Stimulated activated CD4-positive, alpha-beta T cell treated with anti-CD3 and anti-CD28 coated beads, Interleukin-1b, Interleukin-23, amount 100 ng/mL, for 1 hour (primary cell): ENCODE measurements at regions not wholly inside any gene's neighbourhood (a gene's known extent, or its start where the extent isn't known, plus 50 kb on each side); places are given as distances from the start of the nearest gene placed in this dataset.

Experiments used
- DNase-seq, 2 donors: peaks; one replicate each; pipeline ENCODE4 v3.0.0-alpha.2; 2020; ENCODE audit warnings: low read depth in 2 of 2

DNA sequence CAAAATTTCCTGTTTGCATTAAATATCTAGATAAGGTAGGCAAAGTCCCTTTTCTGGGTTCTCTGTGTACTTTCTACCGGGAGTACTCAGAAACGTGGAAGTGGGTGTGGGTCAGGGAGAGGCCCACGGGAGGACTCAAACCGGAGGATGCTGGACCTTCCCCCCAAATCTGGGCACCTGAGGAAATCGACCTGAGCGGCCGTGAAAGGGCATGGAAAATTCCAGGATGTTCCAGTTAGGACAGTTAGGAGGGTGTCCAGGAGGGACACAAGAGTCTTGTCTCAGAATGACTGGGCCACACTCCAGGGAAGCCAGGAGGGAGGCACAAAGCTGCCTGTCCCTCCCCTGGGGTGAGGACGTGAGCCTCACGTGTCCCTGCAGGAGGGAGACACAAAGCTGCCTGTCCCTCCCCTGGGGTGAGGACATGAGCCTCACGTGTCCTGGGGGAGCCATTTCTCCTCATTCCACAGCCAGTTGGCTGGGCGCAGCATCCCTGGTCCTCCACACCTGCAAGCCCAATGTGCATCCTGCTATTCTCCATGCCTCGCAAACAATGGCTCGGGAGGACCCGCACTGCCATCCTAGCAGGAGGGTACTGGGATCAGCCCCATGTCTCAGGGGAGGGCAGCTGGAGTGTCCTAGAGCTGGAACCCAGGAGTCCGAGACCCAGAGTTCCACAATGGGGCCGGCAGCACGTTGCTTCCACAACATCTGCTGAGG lies 190.5 kb upstream of the PPP2R2D start:
- DNase-seq = no peak

DNA sequence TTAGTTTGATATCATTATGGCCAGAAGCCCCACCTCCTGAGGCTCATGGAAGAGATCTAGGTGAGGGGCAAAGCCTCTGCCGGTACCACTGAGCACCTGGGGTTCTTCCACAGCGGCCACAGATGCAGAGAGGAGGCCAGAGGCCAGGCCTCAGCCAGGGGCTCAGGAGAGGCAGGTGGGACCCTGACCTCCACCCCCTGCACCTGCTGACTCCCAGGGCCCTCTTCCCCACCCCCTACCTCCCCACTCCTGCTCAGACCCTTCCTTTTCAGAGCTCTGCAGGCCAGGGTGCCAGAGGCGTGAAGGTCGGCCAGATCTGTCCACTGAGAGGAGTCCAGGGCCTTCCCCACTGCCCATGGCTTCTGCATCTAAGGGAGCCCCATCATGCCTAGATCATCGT lies 178.7 kb upstream of the PPP2R2D start:
- DNase-seq = no peak

DNA sequence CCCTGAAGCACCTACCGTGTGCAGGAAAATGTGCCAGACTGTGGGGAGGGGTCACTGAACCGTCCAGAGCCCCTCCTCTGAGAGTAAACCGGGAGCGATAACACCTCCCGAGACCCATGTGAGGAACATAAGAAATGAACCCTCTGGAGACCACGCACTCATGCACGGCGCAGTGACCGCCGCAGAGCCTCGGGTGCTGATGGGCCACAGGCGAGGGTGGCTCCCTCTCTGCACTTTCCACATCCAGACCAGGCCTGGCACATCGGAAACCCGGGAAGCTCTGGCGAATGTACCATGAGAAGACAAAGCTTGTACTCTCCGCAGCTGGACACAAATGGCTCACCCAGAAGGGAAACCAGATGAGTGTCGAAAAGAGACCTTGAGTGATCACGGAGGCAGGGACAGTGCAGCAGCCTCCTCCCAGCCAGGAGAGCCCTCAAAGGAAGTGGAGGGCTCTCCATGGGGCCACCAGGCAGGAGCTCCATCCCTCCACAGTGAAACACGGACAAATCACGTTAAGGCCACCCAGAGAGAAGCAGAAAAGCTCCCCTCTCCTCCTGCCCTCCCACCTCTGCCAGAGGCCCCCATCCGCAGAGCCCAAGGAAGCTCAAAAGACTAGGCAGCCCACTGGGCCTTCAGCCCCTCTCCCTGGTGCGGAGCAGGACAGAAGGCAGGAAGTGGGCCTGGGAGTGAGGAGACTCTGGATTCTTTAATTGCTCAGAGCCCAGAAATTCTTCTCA lies 178.1 kb upstream of the PPP2R2D start:
- no peak for DNase-seq

DNA sequence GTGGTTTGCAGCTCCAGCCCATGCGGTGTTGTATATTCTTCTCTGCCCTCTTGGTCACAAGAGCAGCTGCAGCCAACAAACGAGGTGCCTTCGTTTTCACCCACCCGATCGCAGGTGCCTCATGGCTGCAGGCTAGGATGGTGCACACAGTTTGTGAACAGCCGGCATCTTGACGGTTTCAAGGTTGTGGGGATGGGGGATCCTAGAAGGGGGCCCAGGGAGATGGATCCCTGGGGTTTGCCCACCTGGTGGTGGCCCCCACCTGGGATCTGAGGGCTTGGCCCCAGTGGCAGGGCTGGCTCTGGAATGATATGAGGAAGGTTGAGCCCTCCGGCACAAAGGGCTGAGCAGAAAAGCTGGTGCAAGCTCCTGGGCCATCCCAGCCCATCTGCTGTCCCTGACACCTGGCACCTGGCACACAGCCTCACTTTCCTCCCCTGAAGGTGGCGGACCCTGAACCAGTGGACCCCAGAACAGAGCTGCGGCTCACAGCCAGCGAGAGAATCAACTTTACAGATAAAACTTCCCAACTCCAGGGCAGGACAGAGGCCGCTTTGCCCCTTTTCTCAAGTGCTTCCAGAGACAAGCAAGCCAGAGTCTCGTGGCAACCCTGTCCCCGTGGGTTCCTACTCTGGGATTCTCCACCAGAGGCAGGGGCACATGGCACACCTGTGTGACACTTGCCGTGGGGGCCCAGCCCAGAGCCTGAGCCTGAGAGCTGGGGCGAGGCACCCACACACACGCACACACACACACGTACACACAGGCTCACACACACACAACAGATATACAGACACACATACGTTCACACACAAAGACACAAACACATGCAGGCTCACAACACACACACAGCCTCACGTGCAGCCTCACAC lies 177.3 kb upstream of the PPP2R2D start:
- no peak for DNase-seq

DNA sequence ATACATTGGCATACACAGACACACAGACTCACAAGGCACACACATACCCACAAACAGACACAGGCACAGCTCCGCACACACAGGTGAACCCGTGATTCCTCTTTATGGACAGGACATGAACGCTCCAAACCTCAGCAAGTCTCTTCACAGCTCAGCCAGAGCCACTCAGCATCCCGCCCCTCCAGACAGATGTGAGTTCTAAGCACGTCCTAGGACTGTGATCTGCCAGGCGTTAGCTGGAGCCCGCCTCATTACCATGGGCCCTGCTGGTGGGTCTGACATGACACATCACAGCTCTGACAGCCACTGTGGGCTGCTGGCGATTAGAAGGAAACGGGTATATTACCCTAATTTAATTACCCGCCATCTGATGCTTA lies 176.7 kb upstream of the PPP2R2D start:
- DNase-seq = no peak

DNA sequence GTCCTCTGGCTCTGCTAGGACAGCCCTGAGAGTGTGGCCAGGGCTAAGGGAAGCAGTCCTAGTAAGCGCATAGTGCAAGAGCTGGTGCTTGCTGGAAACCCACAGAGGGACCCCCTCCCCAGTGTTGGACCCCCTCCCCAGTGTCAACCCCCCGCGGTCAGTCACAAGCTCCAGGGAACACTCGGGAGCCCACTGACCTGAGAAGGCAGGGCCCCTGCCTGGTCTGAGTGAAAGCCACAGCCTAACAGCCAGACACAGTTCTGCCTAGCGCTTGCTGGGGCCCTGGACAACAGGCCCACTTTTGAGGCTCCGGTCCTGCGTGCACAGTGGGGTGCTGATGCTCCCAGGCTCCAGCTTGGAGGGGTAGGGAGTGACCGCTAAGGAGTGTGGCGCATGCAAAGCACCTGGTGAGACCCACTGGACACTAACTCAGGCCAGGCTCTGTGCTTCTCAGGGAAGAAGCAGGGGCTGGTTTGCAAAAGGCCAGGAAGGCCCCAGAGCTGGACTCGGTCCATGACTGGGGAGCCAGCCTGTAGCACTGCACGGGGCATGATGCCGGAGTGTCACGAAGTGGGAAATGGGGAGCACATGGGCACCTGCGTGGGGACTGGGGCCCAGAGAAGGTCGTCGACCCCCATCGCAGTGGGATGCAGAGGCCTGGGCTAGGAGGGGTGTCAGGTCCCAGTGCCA lies 175.8 kb upstream of the PPP2R2D start:
- DNase-seq = no peak

DNA sequence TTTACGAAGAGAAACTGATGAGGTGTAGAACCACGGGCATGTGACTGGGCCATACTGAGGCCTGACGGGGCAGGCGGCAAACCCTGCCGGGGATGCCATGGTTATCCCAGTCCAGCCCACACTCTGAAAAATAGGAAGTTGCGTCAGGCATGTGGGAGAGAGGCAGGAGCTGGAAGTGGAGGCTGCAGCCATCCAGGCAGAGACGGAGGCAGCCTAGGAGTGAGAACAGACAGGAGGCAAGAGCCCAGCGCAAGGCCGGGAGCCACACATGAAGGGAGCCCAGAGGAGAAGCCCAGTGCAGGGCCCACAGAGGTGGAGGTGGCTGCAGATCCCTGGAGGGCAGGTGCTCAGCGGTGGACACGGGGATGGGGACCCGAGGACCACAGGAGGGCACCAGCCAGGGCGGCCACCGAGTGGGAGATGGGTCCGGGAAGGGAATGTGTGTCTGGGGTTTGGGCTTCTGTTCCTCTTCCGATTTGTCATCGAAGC lies 175.2 kb upstream of the PPP2R2D start:
- DNase-seq = no peak

DNA sequence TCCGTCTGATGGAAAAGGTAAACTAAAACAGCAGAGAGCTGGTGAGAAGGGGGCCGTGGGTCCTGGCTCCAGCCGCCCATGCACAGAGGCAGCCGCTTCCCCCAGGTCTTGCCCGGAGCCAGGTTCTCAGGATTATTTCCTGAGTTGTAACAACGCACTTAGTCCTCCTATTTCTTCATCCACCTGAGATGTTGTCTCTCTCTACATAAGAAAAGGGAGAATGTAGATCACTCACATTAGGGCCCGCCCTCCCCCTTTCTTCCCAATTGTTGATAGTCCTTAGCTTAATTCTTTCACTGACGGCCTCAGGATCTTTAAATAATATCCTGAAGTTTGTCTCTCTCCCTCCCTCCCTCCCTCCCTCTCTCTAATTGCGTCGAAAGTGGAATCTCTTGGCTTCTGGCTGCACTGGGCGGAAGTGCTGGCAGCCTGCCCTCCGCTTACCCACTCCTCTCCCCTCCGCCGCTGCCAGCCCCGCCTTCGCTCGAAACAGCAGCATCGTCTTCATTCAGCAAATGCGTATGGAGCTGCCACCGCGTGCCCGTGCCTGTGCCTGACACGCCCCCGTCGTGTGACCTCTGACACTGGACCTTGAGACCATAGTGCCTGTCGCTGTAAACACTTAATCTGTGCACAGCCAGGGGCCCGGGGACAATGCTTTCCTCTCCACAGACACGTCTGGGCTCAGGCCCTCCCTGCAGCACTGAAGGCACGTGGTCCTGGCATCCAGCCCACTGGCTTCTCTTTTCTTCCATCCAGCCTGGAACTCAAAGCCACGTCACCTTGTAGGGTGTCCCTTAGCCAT lies 174.5 kb upstream of the PPP2R2D start:
- no peak for DNase-seq

DNA sequence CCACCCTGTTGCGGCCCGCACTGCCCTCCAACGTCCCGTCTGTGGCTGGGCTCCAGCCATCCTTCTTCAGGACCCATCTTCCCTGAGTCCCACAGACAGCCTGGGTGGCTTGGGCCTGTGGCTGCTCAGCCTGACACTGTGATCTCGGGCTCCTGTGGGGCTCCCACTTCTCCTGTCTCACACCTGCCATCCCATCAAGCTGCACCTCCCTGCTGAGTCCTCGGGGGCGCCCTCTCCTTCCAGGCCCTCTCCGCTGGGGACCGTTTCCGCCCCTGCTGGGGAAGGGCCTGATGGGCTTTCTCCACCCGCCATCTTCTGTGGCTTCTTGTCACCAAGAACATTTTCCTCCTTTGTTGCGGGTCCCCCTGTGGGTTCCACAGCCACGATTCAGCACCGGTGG lies 173.8 kb upstream of the PPP2R2D start:
- no peak for DNase-seq

DNA sequence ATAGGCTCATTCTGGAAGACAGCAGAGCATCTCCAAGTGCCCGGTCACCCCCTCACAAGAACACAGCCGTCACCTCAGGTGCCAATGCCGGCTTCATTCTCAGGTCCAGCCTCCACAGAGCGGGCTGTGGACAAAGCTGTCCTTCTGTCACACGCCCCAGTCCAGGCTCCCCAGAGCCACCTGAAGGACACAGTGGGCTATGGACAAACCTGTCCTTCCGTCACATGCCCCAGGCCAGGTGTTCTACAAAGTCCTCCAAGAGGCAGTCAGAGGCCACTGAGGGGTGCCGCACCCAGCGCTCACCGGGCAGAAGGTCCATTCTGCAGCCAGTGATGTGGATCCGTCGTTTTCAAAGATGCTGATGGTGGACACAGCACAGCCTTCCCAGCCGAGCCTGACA lies 173.2 kb upstream of the PPP2R2D start:
- no peak for DNase-seq

DNA sequence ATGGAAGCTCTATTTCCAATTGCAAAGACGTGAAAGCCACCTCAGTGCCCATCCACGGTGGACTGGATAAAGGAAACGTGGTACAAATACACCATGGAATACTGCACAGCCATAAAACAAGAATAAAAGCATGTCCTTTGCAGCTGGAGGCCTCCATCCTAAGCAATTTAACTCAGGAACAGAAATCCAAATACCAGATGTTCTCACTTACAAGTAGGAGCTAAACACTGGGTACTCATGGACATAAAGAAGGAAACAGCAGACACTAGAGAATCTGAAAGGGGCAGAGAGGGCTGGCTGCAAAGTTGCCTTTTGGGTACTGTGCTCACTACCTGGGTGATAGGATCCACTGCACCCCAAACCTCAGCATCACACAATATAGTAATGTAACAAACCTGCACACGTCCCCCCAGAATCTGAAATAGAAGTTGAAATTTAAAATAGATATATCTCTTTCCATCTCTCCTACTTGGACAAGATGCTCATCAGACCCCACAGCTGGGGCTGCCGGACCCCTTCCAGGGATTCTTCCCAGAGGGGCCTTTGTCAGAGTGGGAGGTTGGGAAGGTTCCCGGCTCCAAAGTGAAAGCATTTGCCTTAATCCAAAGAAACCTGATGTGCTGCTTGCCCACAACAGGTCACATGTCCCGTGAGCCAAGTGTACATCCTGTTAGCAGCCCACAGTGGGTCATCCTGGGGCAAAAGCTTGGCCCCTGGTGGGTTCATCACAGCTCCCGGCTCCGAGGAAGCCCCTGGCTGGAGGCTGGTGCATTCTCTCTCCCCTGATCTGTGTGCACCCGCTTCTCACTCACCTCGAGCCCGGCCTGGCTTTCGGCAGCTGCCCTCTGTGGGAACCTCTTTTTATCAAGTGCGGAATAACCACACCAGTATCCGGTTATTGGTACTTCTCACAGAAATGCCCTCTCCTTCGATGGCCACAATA lies 172.3 kb upstream of the PPP2R2D start:
- DNase-seq = no peak

DNA sequence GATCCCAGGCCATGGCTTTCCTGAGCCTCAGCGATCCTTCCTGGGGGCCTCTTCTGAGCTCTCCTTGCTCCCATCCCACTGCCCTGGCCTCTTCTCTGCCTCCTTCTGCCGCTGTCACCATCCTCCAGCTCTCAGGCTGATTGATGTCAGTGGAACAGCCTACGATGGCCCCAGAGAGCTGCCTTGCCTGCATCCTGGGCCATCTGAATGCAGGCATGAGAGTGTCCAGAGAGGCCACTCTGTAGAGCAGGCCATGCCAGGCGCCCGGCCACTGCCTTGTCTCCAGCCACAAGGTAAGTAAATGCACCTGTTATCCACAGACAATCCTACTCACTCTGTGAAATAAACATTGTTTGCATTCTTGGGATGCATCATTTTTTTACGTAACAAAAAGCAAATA lies 171.4 kb upstream of the PPP2R2D start:
- DNase-seq = no peak

DNA sequence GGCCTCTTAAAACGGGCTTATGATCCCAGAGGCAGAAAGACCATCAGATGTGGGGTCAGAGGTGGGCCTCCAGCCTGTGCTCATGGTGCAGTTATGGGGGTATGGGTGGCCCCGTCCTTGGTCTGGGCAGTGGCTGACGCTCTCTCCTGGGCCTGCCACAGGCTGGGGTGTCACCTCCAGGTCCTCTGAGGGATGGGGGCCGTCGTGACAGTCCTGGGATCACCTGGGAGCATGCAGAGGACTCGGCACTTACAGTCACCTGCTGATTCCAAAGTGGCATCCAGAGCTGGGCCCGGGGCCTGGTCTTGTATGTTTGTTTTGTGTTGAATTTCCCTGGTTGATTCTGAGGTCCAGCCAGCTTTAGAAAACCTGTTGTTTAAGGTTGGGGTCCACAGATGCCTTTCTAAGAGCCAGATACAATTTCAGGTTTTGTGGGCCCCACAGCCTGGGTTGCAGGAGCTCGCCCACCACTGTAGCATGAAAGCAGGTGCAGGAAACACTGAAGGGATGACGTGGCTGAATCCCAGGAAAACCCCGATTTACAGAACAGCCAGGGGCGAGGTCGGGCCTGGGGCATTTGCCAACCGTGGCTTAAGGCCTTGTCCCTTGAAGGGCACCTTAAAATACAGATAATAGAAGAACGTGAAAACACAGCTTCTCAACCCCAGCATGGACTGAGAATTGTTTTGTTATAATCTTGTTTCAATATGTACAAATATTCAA lies 170.7 kb upstream of the PPP2R2D start:
- DNase-seq = no peak

DNA sequence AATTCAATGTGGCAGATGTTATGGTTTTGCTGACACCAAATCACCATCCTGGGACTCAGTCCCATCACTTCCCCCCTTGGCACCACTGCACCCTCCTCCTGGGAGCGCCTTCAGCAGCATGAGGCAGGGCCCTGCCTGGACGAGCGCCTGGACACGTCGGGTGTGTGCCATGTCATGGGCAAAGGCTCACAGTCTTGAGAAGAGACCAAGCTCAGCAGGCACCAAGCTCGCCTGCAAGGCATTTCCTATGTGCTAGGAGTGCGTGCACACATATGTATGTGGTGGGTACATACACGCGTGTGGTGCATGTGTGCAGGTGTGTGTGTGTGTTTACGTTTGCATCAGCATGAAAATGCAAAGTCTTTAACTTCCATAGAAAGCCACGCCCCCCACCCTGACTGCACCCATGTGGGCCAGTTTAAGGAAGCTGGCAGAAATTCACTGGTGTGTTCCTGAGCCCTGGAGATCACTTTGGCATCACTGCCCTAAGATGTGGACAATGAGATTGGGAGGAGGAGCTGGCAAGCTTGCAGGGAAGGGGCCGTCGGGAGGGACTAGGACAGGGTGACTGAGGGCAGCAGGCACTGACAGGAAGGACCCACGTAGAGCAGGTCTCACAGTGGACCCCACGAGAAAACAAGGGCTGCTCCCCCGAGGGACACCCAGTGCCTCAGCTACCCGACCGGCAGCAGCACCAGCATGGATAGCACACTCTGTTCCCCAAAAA lies 169.9 kb upstream of the PPP2R2D start:
- no peak for DNase-seq

DNA sequence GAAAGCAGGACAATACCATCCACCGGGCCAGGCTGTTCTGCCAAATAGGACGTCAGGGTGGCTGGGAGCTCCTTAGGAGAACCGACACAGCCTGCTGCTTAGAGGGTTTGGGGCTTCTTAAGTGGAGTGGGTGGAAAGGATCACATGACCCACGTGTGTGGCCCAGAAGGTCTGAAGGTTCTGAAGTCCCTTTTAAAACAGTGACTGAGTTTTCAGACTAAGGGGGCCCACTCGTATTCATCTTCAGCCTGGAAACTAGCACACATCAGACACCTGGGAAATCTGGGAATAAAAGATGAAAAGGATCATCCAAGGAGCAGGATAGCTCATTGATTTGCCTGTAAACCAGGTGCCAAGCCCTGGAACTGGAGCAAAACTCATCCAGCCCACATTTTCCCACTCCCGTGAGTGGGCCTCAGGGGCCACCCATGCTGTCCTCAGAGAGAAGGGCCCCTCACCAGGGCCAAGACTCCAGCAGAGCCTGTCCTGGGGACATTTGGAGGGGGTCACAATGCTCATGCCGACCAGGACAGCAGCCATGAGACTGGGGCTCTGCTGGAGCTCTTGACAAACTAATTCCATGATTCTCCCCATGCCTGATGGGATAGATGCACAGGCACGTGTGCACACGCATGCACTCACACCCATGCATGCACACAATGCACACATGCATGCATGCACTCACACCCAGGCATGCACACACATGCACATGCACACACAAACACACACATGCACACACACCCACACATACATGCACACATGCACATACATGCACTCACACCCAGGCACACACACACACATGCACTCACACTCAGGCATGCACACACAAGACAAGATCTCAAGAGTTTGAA lies 168.8 kb upstream of the PPP2R2D start:
- DNase-seq = no peak

DNA sequence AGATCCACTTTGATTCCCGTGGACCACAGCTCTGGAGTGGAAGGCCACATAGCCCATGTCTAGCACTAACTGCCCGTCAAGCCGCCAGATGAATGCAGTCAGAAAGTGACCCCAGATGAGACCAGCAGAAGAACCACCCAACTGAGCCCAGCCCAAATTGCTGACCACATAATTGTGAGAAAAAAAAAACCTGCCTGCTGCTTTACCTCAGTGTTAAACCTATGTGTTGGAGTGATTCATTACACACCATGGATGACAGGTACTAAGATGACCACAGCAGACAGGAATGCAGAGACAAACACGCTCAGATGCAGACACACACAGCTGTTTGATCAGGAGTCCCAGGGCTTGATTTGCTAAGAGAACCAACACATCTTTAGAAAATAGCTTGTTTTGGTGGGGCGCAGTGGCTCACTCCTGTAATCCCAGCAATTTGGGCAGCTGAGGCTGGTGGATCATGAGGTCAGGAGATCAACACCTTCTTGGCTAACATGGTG lies 168.1 kb upstream of the PPP2R2D start:
- no peak for DNase-seq

DNA sequence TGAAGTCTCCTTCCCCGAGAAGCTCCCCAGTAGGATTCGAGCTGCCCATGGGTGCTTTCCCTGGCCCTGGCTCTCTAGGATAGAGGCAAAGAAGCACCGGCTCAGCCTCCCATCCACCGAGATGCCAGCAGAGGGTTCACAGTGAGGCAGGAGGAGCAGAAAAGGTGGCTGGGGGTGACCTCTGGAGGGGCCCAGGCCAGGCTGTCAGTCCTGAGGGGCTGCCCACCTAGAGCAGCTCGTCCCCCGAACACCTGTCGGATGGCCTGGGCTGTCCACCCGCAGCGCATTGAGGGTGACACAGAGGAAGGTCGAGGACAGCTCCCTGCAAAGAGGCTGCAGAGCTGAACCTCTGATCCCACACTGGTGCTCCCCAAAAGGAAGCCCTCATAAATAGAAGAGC lies 167.2 kb upstream of the PPP2R2D start:
- DNase-seq = no peak
